PC-3 (cell line): ENCODE measurements at regions not wholly inside any gene's neighbourhood (a gene's known extent, or its start where the extent isn't known, plus 50 kb on each side); places are given as distances from the start of the nearest gene placed in this dataset.

ENCODE experiments used
- CTCF ChIP-seq: fragments of 300-600 bp; sonication (generic); conservative IDR thresholded peaks from 2 replicates; pipeline ENCODE4 v1.5.1; 2017; ENCODE audit warnings: antibody characterized with exemption, low read depth, mild to moderate bottlenecking, low read length
- EZH2 ChIP-seq: fragments of 300-600 bp; sonication (generic); IDR thresholded peaks from one replicate; pipeline ENCODE4 v1.6.1; 2017; ENCODE audit warnings: antibody characterized with exemption, mild to moderate bottlenecking, low read length; ENCODE audit not compliant: unreplicated experiment

GRCh38 chr2:207331674-207332073 lies 165.9 kb upstream of the KLF7 start:
- TF ChIP-seq CTCF (no peak), EZH2 (no peak)
